ENCODE measurements at regions not wholly inside any gene's neighbourhood (a gene's known extent, or its start where the extent isn't known, plus 50 kb on each side); places are given as distances from the start of the nearest gene placed in this dataset.

DNA sequence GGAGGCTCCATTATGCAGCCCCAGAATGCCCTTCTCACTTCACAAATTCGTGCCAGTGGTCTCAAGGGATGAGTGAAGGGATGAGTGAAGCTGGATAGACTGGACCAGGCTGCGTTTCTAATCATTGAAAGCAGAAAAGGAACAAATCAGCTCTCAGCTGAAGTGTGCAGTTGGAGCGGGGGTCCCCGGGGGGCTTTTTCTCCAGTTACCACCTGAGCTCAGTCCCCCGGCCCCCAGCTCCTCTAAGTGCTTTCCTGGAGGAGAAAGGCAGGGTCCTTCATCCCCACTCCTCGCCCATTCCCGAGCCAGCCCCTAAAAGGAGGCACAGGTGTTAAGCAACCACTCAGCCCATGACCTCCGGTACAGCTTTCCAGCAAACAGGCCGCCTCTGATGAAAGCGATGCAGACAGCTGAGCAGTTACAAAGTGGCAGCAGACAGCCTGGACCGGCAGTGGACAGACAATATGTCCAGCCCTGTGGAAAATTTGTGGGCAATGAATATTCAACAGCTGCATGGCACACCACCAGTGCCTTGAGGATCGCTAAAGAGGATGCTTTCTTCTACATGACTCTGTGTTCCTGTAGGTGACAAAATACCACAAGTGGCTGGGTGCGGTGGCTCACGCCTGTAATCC is 110.7 kb upstream of the UBL3 start:
- Histone ChIP-seq H3K36me3 (no peaks in the 10 kb centered on the region), H3K27me3 (peaks cover 0 to 6% of the 10 kb centered on the region in 2 donors), H3K4me3 (no peak overlapping the region), H3K9me3 (peaks cover 0 to 2% of the 10 kb centered on the region in 2 donors), H3K27ac (no peak overlapping the region), H3K4me1 (no peaks in the 10 kb centered on the region)
- no peak for DNase-seq
- TF ChIP-seq, protein P1, sequence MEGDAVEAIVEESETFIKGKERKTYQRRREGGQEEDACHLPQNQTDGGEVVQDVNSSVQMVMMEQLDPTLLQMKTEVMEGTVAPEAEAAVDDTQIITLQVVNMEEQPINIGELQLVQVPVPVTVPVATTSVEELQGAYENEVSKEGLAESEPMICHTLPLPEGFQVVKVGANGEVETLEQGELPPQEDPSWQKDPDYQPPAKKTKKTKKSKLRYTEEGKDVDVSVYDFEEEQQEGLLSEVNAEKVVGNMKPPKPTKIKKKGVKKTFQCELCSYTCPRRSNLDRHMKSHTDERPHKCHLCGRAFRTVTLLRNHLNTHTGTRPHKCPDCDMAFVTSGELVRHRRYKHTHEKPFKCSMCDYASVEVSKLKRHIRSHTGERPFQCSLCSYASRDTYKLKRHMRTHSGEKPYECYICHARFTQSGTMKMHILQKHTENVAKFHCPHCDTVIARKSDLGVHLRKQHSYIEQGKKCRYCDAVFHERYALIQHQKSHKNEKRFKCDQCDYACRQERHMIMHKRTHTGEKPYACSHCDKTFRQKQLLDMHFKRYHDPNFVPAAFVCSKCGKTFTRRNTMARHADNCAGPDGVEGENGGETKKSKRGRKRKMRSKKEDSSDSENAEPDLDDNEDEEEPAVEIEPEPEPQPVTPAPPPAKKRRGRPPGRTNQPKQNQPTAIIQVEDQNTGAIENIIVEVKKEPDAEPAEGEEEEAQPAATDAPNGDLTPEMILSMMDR (IDR thresholded peaks at IDR 0.05): no peak
- no peak for ATAC-seq
- intact Hi-C loops (cut with DNase I): no loop called here

DNA sequence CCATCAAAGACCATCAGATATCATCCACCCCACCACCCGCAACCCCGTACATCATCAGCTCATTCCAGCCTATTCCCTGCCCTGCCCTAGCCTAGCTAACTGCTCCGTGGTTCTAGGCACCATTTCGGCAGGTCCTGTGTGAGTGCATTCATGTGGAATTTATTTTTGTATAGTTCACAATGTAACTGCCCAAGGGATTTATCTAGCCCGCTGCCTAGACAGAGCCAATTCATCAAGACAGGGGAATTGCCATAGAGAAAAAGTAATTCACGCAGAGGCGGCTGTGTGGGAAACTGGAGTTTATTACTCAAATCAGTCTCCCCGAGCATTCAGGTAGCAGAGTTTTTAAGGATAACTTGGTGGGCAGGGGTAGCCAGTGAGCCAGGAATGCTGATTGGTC is 109.2 kb upstream of the UBL3 start:
- H3K4me3 ChIP-seq: no peak overlapping the region
- H3K27ac ChIP-seq: no peak overlapping the region
- ATAC-seq (no peak), DNase-seq (no peak)
- intact Hi-C loops (cut with DNase I): no loop called here
- no peaks in the 10 kb centered on the region for H3K36me3 ChIP-seq
- no peaks in the 10 kb centered on the region for H3K9me3 ChIP-seq
- TF ChIP-seq, protein P1 (IDR thresholded peaks at IDR 0.05): no peak
- H3K27me3 ChIP-seq: peaks cover 0 to 8% of the 10 kb centered on the region in 2 donors
- H3K4me1 ChIP-seq: no peaks in the 10 kb centered on the region

DNA sequence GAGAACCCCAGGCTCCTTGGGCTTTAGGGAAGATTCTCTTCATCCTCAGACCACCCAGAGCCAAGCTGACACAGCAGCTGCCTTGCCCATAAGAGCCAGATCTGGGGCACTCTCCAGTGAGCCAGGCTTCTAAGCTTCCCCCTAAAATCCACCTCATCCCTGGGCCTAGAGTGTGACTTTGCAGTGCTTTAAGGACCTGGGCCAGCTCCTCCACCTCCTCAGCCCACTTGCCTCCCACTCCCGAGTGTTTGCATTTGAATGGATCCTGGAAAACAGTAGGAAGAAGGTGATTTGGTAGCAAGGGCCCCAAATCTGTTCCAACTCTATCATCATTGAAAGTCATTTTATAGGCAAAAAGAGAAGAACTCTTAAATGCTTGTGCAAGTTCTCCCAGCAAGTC is 108.7 kb upstream of the UBL3 start:
- DNase-seq: no peak
- Histone ChIP-seq H3K9me3 (no peaks in the 10 kb centered on the region), H3K4me3 (no peak overlapping the region), H3K27me3 (peaks cover 0 to 10% of the 10 kb centered on the region in 2 donors), H3K4me1 (no peaks in the 10 kb centered on the region), H3K36me3 (no peaks in the 10 kb centered on the region), H3K27ac (no peak overlapping the region)
- ATAC-seq: no peak
- TF ChIP-seq, protein P1 (IDR thresholded peaks at IDR 0.05): no peak
- intact Hi-C loops (cut with DNase I): no loop called here

DNA sequence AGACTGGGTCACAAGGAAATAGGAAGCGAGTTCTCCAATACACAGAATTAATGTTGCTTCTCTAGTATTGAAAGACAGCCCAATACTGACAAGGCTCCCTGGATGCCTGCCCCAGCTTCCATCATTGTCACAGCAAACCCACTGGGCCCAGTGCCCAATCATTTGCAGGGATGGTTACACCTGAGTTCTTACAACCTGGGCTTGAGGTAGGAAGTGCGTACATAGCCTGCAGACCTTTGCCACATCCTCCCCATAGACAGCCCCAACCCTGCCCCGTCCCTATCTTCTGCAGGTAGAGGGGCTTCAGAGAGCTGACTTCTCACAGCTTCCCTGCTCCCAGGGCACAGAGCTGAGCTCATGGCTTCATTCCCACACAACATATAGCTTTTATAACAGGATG is 108.1 kb upstream of the UBL3 start:
- H3K4me1 ChIP-seq: no peaks in the 10 kb centered on the region
- TF ChIP-seq, protein P1 (IDR thresholded peaks at IDR 0.05): no peak
- no peaks in the 10 kb centered on the region for H3K9me3 ChIP-seq
- ATAC-seq (no peak), DNase-seq (no peak)
- H3K27me3 ChIP-seq: peaks cover 0 to 10% of the 10 kb centered on the region in 2 donors
- intact Hi-C loops (cut with DNase I): no loop called here
- H3K4me3 ChIP-seq: no peak overlapping the region
- H3K27ac ChIP-seq: no peak overlapping the region
- H3K36me3 ChIP-seq: no peaks in the 10 kb centered on the region

DNA sequence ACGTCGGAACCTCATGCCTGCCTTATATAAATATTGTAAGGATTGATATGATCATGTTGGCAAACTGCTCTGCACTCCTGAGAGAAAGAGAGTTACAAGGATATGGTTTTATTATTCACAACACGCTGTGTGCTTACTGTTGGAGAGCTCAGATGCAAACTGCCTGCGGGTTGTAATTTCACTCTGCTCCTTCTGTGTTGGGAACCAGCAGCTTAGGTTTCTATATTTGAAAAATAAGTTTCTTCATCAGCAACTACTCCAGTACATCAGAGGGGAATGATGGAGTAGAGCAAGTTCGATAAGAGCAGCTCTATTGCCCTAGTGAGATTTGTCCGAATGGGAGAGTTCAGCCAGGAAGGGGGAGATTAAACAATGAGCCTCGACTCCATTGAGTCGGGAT is 106.9 kb upstream of the UBL3 start:
- intact Hi-C loops (cut with DNase I): no loop called here
- no peaks in the 10 kb centered on the region for H3K4me1 ChIP-seq
- no peak overlapping the region for H3K4me3 ChIP-seq
- H3K9me3 ChIP-seq: no peaks in the 10 kb centered on the region
- DNase-seq: no peak
- TF ChIP-seq, protein P1 (IDR thresholded peaks at IDR 0.05): no peak
- no peak overlapping the region for H3K27ac ChIP-seq
- no peak for ATAC-seq
- H3K27me3 ChIP-seq: peaks cover 0 to 10% of the 10 kb centered on the region in 2 donors
- H3K36me3 ChIP-seq: no peaks in the 10 kb centered on the region

All from left lung (tissue), 4 donors.